ENCODE measurements at regions not wholly inside any gene's neighbourhood (a gene's known extent, or its start where the extent isn't known, plus 50 kb on each side); places are given as distances from the start of the nearest gene placed in this dataset.

- H3K9me3 ChIP-seq (replicated peaks; ENCODE audit: control insufficient read depth, low read depth, low read length): no peaks in the 10 kb centered on the region
- no peaks in the 10 kb centered on the region for H3K4me1 ChIP-seq (ENCODE audit: control insufficient read depth, insufficient read depth, low read length)
- H3K4me3 ChIP-seq (ENCODE audit: low read length): no peak overlapping the region
- H3K27ac ChIP-seq (ENCODE audit: low read length): no peak overlapping the region
- no peak for DNase-seq
- H3K36me3 ChIP-seq (ENCODE audit: control insufficient read depth, insufficient read depth, low read length): no peaks in the 10 kb centered on the region
- no peaks in the 10 kb centered on the region for H3K27me3 ChIP-seq (ENCODE audit: control insufficient read depth, insufficient read depth, low read length)
Measured at GRCh38 chr4:132860976-132861375, 288.1 kb upstream of the PCDH10 start.

- WGBS (ENCODE audit: insufficient coverage): no CpG with 5 or more reads among the region's 1 CpG
- Histone ChIP-seq H3K4me1 (ENCODE audit: control insufficient read depth, insufficient read depth, low read length) (no peaks in the 10 kb centered on the region), H3K27ac (ENCODE audit: low read length) (no peak overlapping the region), H3K4me3 (ENCODE audit: low read length) (no peak overlapping the region), H3K36me3 (ENCODE audit: control insufficient read depth, insufficient read depth, low read length) (no peaks in the 10 kb centered on the region), H3K9me3 (replicated peaks; ENCODE audit: control insufficient read depth, low read depth, low read length) (peaks cover 5% of the 10 kb centered on the region), H3K27me3 (ENCODE audit: control insufficient read depth, insufficient read depth, low read length) (no peaks in the 10 kb centered on the region)
- no peak for DNase-seq
Measured at GRCh38 chr4:132863619-132864018, 285.5 kb upstream of the PCDH10 start.

GRCh38 chr4:132865458-132865857 is 283.6 kb upstream of the PCDH10 start:
- Histone ChIP-seq H3K9me3 (replicated peaks; ENCODE audit: control insufficient read depth, low read depth, low read length) (peaks cover 7% of the 10 kb centered on the region), H3K27me3 (ENCODE audit: control insufficient read depth, insufficient read depth, low read length) (no peaks in the 10 kb centered on the region), H3K27ac (ENCODE audit: low read length) (no peak overlapping the region), H3K4me1 (ENCODE audit: control insufficient read depth, insufficient read depth, low read length) (no peaks in the 10 kb centered on the region), H3K4me3 (ENCODE audit: low read length) (no peak overlapping the region), H3K36me3 (ENCODE audit: control insufficient read depth, insufficient read depth, low read length) (no peaks in the 10 kb centered on the region)
- no peak for DNase-seq
- WGBS (ENCODE audit: insufficient coverage): no CpG with 5 or more reads among the region's 1 CpG

- no peak for DNase-seq
- no peaks in the 10 kb centered on the region for H3K36me3 ChIP-seq (ENCODE audit: control insufficient read depth, insufficient read depth, low read length)
- no peak overlapping the region for H3K27ac ChIP-seq (ENCODE audit: low read length)
- H3K27me3 ChIP-seq (ENCODE audit: control insufficient read depth, insufficient read depth, low read length): no peaks in the 10 kb centered on the region
- H3K4me1 ChIP-seq (ENCODE audit: control insufficient read depth, insufficient read depth, low read length): no peaks in the 10 kb centered on the region
- no CpG with 5 or more reads among the region's 2 CpGs for WGBS (ENCODE audit: insufficient coverage)
- H3K9me3 ChIP-seq (replicated peaks; ENCODE audit: control insufficient read depth, low read depth, low read length): peaks cover 7% of the 10 kb centered on the region
- no peak overlapping the region for H3K4me3 ChIP-seq (ENCODE audit: low read length)
Measured at GRCh38 chr4:132865922-132866321, 283.2 kb upstream of the PCDH10 start.

DNA sequence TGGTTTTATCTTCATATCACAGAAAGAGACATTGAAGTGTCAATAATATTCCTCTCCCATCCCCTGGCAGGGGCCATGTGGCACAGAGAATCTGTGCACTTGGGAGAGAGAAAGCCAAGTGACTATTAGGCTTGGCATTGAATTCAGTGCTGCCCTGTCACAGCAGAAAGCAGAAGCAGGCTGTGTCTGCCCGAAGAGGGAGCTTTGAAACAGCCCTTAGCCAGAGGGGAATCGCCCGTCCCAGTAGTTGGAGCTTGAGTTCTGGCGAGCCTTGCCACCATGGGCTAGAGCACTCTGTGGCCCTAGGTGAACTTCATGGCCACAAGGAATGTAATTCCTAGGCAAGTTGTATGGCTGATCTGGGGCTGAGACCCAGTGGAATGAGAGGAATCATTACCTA is 282.5 kb upstream of the PCDH10 start:
- Histone ChIP-seq H3K27ac (ENCODE audit: low read length) (no peak overlapping the region), H3K4me1 (ENCODE audit: control insufficient read depth, insufficient read depth, low read length) (no peaks in the 10 kb centered on the region), H3K36me3 (ENCODE audit: control insufficient read depth, insufficient read depth, low read length) (no peaks in the 10 kb centered on the region), H3K27me3 (ENCODE audit: control insufficient read depth, insufficient read depth, low read length) (no peaks in the 10 kb centered on the region), H3K4me3 (ENCODE audit: low read length) (no peak overlapping the region), H3K9me3 (replicated peaks; ENCODE audit: control insufficient read depth, low read depth, low read length) (peaks cover 12% of the 10 kb centered on the region)
- DNase-seq: no peak
- 80% methylated on average over 4 of the region's 4 CpGs for WGBS (ENCODE audit: insufficient coverage)

- DNase-seq: no peak
- 100% methylated on average over 1 of the region's 3 CpGs for WGBS (ENCODE audit: insufficient coverage)
- H3K27me3 ChIP-seq (ENCODE audit: control insufficient read depth, insufficient read depth, low read length): no peaks in the 10 kb centered on the region
- H3K36me3 ChIP-seq (ENCODE audit: control insufficient read depth, insufficient read depth, low read length): no peaks in the 10 kb centered on the region
- H3K27ac ChIP-seq (ENCODE audit: low read length): no peak overlapping the region
- peaks cover 2% of the 10 kb centered on the region for H3K9me3 ChIP-seq (replicated peaks; ENCODE audit: control insufficient read depth, low read depth, low read length)
- H3K4me1 ChIP-seq (ENCODE audit: control insufficient read depth, insufficient read depth, low read length): no peaks in the 10 kb centered on the region
- H3K4me3 ChIP-seq (ENCODE audit: low read length): no peak overlapping the region
Measured at GRCh38 chr4:132893787-132894186, 255.3 kb upstream of the PCDH10 start.

GRCh38 chr4:132901224-132901623 is 247.9 kb upstream of the PCDH10 start:
- Histone ChIP-seq H3K27me3 (ENCODE audit: control insufficient read depth, insufficient read depth, low read length) (no peaks in the 10 kb centered on the region), H3K9me3 (replicated peaks; ENCODE audit: control insufficient read depth, low read depth, low read length) (no peaks in the 10 kb centered on the region), H3K36me3 (ENCODE audit: control insufficient read depth, insufficient read depth, low read length) (no peaks in the 10 kb centered on the region), H3K4me1 (ENCODE audit: control insufficient read depth, insufficient read depth, low read length) (no peaks in the 10 kb centered on the region), H3K4me3 (ENCODE audit: low read length) (no peak overlapping the region), H3K27ac (ENCODE audit: low read length) (no peak overlapping the region)
- no CpG with 5 or more reads among the region's 1 CpG for WGBS (ENCODE audit: insufficient coverage)
- no peak for DNase-seq

DNA sequence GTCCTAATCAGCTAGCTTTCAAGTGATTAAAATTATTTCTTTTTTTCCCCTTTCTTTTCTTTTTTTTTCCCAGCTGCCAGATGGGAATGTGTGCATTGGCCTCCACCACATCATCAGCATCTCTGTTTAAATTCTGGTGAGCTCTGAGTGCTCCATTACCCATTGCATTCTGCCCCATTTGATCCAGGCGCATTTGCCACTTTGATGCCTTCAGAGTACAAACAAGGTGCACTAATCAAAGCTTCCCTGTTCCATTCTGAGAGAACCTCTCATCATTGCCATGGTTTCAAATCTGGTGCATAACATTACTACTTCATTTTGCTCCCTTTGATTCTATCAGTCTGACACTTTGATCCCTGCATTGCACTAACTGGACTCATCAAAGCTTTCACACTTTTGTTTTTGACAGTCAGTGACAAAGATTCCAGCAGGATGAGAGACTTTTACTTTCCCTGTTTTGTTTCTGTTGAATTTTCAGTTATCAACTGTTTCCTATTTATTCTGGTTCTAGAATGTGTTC is 238.8 kb upstream of the PCDH10 start:
- WGBS (ENCODE audit: insufficient coverage): 67% methylated on average over 1 of the region's 1 CpG
- no peaks in the 10 kb centered on the region for H3K36me3 ChIP-seq (ENCODE audit: control insufficient read depth, insufficient read depth, low read length)
- no peak for DNase-seq
- no peaks in the 10 kb centered on the region for H3K27me3 ChIP-seq (ENCODE audit: control insufficient read depth, insufficient read depth, low read length)
- no peaks in the 10 kb centered on the region for H3K4me1 ChIP-seq (ENCODE audit: control insufficient read depth, insufficient read depth, low read length)
- H3K4me3 ChIP-seq (ENCODE audit: low read length): no peak overlapping the region
- no peak overlapping the region for H3K27ac ChIP-seq (ENCODE audit: low read length)
- no peaks in the 10 kb centered on the region for H3K9me3 ChIP-seq (replicated peaks; ENCODE audit: control insufficient read depth, low read depth, low read length)

DNA sequence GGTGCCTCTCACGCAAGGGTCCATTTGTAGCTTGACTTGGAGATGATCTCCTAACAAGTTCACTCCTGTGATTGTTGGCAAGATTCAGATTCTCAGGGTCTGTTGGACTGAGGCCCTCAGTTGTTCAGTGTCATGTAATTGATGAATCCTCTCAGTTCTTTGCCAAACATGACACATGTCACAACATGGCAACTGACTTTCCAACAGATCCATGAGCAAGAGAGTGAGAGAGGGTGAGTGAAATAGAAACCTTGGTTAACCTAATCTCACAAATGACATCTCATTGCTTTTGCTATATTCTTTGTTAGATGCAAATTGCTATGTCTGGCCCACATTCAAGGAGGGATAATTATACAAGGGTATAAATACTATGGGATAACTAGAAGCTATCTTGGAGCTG is 231.0 kb upstream of the PCDH10 start:
- no peaks in the 10 kb centered on the region for H3K27me3 ChIP-seq (ENCODE audit: control insufficient read depth, insufficient read depth, low read length)

DNA sequence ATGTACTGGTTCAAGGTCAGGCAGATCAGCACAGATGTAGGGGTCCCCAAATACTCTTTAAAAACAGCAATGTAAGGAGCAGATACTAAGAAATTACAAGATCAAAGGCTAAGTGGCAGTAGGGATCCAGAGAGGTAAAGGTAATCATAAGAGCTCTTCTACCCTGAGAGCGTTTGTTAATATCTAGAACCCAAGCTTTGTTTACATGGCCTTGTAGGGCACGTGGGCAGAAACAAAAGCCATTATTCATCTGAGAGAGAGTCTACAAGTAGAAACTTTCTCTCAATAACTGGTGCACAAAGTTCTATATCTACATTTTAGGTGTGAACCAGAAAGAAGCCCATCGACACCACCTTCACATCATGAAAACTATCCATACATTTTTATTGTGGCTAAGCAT is 225.6 kb upstream of the PCDH10 start:
- no peak for DNase-seq
- no CpG with 5 or more reads among the region's 3 CpGs for whole genome bisulfite sequencing (ENCODE audit: insufficient coverage)
- no peak overlapping the region for H3K4me3 ChIP-seq (ENCODE audit: low read length)
- no peaks in the 10 kb centered on the region for H3K27me3 ChIP-seq (ENCODE audit: control insufficient read depth, insufficient read depth, low read length)
- H3K4me1 ChIP-seq (ENCODE audit: control insufficient read depth, insufficient read depth, low read length): no peaks in the 10 kb centered on the region
- no peak overlapping the region for H3K27ac ChIP-seq (ENCODE audit: low read length)
- H3K9me3 ChIP-seq (replicated peaks; ENCODE audit: control insufficient read depth, low read depth, low read length): no peaks in the 10 kb centered on the region
- H3K36me3 ChIP-seq (ENCODE audit: control insufficient read depth, insufficient read depth, low read length): no peaks in the 10 kb centered on the region

More for the DNA sequence above, 231.0 kb upstream of the PCDH10 start:
- H3K9me3 ChIP-seq (replicated peaks; ENCODE audit: control insufficient read depth, low read depth, low read length): no peaks in the 10 kb centered on the region
- H3K27ac ChIP-seq (ENCODE audit: low read length): no peak overlapping the region
- no CpG with 5 or more reads among the region's 1 CpG for WGBS (ENCODE audit: insufficient coverage)
- no peak for DNase-seq
- no peaks in the 10 kb centered on the region for H3K36me3 ChIP-seq (ENCODE audit: control insufficient read depth, insufficient read depth, low read length)
- no peak overlapping the region for H3K4me3 ChIP-seq (ENCODE audit: low read length)
- no peaks in the 10 kb centered on the region for H3K4me1 ChIP-seq (ENCODE audit: control insufficient read depth, insufficient read depth, low read length)

GRCh38 chr4:132934911-132935310 is 214.2 kb upstream of the PCDH10 start:
- Histone ChIP-seq H3K27ac (ENCODE audit: low read length) (no peak overlapping the region), H3K27me3 (ENCODE audit: control insufficient read depth, insufficient read depth, low read length) (no peaks in the 10 kb centered on the region), H3K9me3 (replicated peaks; ENCODE audit: control insufficient read depth, low read depth, low read length) (peaks cover 9% of the 10 kb centered on the region), H3K4me3 (ENCODE audit: low read length) (no peak overlapping the region), H3K4me1 (ENCODE audit: control insufficient read depth, insufficient read depth, low read length) (no peaks in the 10 kb centered on the region), H3K36me3 (ENCODE audit: control insufficient read depth, insufficient read depth, low read length) (no peaks in the 10 kb centered on the region)
- DNase-seq: no peak
- no CpG with 5 or more reads among the region's 2 CpGs for WGBS (ENCODE audit: insufficient coverage)
